ENCODE measurements at regions not wholly inside any gene's neighbourhood (a gene's known extent, or its start where the extent isn't known, plus 50 kb on each side); places are given as distances from the start of the nearest gene placed in this dataset.

DNA sequence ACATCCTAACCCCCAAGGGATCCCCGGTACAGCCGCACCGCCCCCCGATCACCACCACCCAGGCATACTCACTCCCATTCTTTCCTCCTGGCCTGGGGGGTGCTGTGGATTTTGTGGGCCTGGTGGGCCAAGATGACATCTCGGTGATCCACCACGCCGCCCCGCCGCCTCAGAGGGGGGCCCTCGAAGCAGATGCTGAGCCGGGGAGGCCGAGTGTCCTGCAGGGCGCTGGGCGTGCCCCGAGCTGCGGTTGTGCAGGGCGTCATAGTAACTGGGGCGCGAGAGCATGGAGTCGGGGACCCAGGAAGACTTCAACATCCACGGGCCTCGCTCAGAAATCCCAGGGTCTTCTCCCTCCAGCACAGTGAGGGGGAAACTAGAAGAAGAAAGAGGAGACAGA, 93.4 kb upstream of the CACNA1A start:
- Histone ChIP-seq H3K9me3 (ENCODE audit: low read depth) (no peaks in the 10 kb centered on the region), H4K20me1 (ENCODE audit: insufficient read depth, poor library complexity, severe bottlenecking) (no peaks in the 10 kb centered on the region), H2AFZ (no peak overlapping the region), H3K36me3 (replicated peaks; ENCODE audit: insufficient read depth, low read depth) (no peaks in the 10 kb centered on the region), H3K27ac (no peak overlapping the region), H3K79me2 (no peaks in the 10 kb centered on the region), H3K4me1 (ENCODE audit: insufficient read depth) (no peaks in the 10 kb centered on the region), H3K9me2 (replicated peaks; ENCODE audit: insufficient read depth) (no peaks in the 10 kb centered on the region), H3K27me3 (no peaks in the 10 kb centered on the region), H3K4me2 (no peak overlapping the region), H3K4me3 (no peak overlapping the region)
- TF ChIP-seq EZH2phosphoT487 (IDR thresholded peaks at IDR 0.05; ENCODE audit: low read depth, severe bottlenecking, unreplicated experiment) (no peak), EZH2 (IDR thresholded peaks at IDR 0.05; ENCODE audit: borderline replicate concordance) (no peak)
- TF ChIP-seq, protein P1, sequence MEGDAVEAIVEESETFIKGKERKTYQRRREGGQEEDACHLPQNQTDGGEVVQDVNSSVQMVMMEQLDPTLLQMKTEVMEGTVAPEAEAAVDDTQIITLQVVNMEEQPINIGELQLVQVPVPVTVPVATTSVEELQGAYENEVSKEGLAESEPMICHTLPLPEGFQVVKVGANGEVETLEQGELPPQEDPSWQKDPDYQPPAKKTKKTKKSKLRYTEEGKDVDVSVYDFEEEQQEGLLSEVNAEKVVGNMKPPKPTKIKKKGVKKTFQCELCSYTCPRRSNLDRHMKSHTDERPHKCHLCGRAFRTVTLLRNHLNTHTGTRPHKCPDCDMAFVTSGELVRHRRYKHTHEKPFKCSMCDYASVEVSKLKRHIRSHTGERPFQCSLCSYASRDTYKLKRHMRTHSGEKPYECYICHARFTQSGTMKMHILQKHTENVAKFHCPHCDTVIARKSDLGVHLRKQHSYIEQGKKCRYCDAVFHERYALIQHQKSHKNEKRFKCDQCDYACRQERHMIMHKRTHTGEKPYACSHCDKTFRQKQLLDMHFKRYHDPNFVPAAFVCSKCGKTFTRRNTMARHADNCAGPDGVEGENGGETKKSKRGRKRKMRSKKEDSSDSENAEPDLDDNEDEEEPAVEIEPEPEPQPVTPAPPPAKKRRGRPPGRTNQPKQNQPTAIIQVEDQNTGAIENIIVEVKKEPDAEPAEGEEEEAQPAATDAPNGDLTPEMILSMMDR (IDR thresholded peaks at IDR 0.05; ENCODE audit: poor library complexity), result no peak
- 86% methylated on average over 22 of the region's 22 CpGs for WGBS (ENCODE audit: low lambda C conversion rate, missing lambda C conversion rate)
- no peak for DNase-seq (ENCODE audit: low spot score)

DNA sequence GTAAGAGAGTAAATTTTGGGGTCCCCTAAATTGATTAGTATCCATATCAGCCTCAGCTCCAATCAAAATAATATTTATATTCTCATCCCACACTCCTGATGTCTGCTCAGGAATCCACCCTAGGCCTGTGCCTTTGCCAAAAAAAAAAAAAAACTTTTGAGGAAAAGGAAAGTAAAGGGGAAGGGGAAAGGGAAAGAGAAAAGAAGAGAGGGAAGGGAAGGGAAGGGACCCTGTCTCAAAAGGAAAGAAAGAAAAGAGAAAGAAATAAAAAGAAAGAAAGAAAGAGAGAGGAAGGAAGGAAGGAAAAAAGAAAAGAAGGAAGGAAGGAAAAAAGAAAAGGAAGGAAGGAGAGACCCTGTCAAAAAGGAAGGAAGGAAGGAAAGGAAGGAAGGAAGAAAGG, 91.8 kb upstream of the CACNA1A start:
- no peak overlapping the region for H2AFZ ChIP-seq
- H3K4me3 ChIP-seq, result no peak overlapping the region
- no peak overlapping the region for H3K4me2 ChIP-seq

DNA sequence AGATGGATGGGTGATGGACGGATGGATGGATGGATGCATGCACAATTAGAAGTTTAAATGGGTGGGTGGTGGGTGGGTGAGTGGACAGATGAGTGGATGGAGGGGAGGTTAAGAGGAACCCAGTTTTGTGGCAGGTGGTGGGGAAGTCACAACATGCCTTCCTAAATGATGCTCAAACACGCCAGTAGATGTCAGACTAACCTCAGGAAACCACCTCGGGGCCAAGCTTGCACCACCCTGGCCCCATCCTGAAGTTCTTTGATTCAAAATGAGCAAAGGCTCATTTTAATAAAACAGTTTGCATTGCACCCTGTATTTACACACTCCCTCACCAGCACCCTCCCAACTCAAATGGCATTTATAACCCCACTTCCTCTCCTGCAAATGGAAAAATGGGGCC, 91.4 kb upstream of the CACNA1A start:
- no peaks in the 10 kb centered on the region for H4K20me1 ChIP-seq (ENCODE audit: insufficient read depth, poor library complexity, severe bottlenecking)
- no peak overlapping the region for H3K4me3 ChIP-seq
- no peaks in the 10 kb centered on the region for H3K79me2 ChIP-seq
- no peak overlapping the region for H3K4me2 ChIP-seq
- no peak overlapping the region for H2AFZ ChIP-seq
- peak; percentile 78 for DNase-seq (ENCODE audit: low spot score)
- no peak overlapping the region for H3K27ac ChIP-seq
- TF ChIP-seq, protein P1 (IDR thresholded peaks at IDR 0.05; ENCODE audit: poor library complexity), result peak; percentile 73
- no peak for TF ChIP-seq EZH2 (IDR thresholded peaks at IDR 0.05; ENCODE audit: borderline replicate concordance)
- H3K36me3 ChIP-seq (replicated peaks; ENCODE audit: insufficient read depth, low read depth), result no peaks in the 10 kb centered on the region
- no peaks in the 10 kb centered on the region for H3K9me3 ChIP-seq (ENCODE audit: low read depth)
- H3K4me1 ChIP-seq (ENCODE audit: insufficient read depth), result no peaks in the 10 kb centered on the region
- H3K9me2 ChIP-seq (replicated peaks; ENCODE audit: insufficient read depth), result no peaks in the 10 kb centered on the region
- H3K27me3 ChIP-seq, result no peaks in the 10 kb centered on the region
- WGBS (ENCODE audit: low lambda C conversion rate, missing lambda C conversion rate), result 5% methylated on average over 3 of the region's 3 CpGs

More for the DNA sequence above, 91.8 kb upstream of the CACNA1A start:
- DNase-seq (ENCODE audit: low spot score), result no peak
- Histone ChIP-seq H3K4me1 (ENCODE audit: insufficient read depth) (no peaks in the 10 kb centered on the region), H3K9me3 (ENCODE audit: low read depth) (no peaks in the 10 kb centered on the region), H3K36me3 (replicated peaks; ENCODE audit: insufficient read depth, low read depth) (no peaks in the 10 kb centered on the region), H3K27me3 (no peaks in the 10 kb centered on the region), H3K9me2 (replicated peaks; ENCODE audit: insufficient read depth) (no peaks in the 10 kb centered on the region), H3K79me2 (no peaks in the 10 kb centered on the region), H3K27ac (no peak overlapping the region), H4K20me1 (ENCODE audit: insufficient read depth, poor library complexity, severe bottlenecking) (no peaks in the 10 kb centered on the region)
- TF ChIP-seq EZH2phosphoT487 (IDR thresholded peaks at IDR 0.05; ENCODE audit: low read depth, severe bottlenecking, unreplicated experiment) (no peak), EZH2 (IDR thresholded peaks at IDR 0.05; ENCODE audit: borderline replicate concordance) (no peak)
- TF ChIP-seq, protein P1 (IDR thresholded peaks at IDR 0.05; ENCODE audit: poor library complexity), result no peak

Data from hepatocyte (in vitro differentiated cells).